H1 (cell line): ENCODE measurements at regions not wholly inside any gene's neighbourhood (a gene's known extent, or its start where the extent isn't known, plus 50 kb on each side); places are given as distances from the start of the nearest gene placed in this dataset.
A peak's percentile ranks its signal among the peaks of the same experiment; 100 is the strongest.

Source experiments
- CTCF ChIA-PET: fragments of 300-600 bp; sonication (Branson Sonifier 250); formaldehyde crosslinking; loops from one replicate; lab custom pipeline; 2021; ENCODE audit not compliant: partially characterized antibody; lab: Charles Lee
- POLR2A ChIA-PET: fragments of 300-600 bp; sonication (Branson Sonifier 250); formaldehyde crosslinking; loops from one replicate; lab custom pipeline; 2021; ENCODE audit warnings: inconsistent platforms; ENCODE audit not compliant: partially characterized antibody; lab: Charles Lee
- DNase-seq, 2 experiments: peaks; one replicate each; pipeline versions ENCODE4 v3.0.0 to v3.0.0-alpha.2; 2010 to 2022; ENCODE audit warnings: low spot score in 2 of 2, low read depth in 1 of 2, mixed read lengths in 1 of 2
- FAIRE-seq: peaks from 2 replicates; lab custom pipeline; 2011; peaks lifted over from hg19 to GRCh38; lab: Jason Lieb, UNC
- H2AFZ ChIP-seq: 2 replicates; pipeline ENCODE4 v1.8.1; 2012; ENCODE audit warnings: low read length, inconsistent platforms
- H2AK5ac ChIP-seq: 2 replicates; pipeline ENCODE4 v1.6.1; 2013; ENCODE audit warnings: low read depth, low read length
- H2BK120ac ChIP-seq: replicated peaks from 2 replicates; pipeline ENCODE3; 2013; ENCODE audit warnings: low read depth, low read length, inconsistent platforms
- H2BK12ac ChIP-seq: 2 replicates; pipeline ENCODE4 v1.6.1; 2013; ENCODE audit warnings: low read depth, low read length
- H2BK15ac ChIP-seq: 2 replicates; pipeline ENCODE4 v1.6.1; 2013; ENCODE audit warnings: low read length
- H2BK20ac ChIP-seq: 2 replicates; pipeline ENCODE4 v1.6.1; 2013; ENCODE audit warnings: low read length
- H2BK5ac ChIP-seq: 2 replicates; pipeline ENCODE4 v1.6.1; 2013; ENCODE audit warnings: low read depth, low read length
- H3K14ac ChIP-seq: 2 replicates; pipeline ENCODE4 v1.6.1; 2013; ENCODE audit warnings: inconsistent platforms; ENCODE audit not compliant: insufficient read length
- H3K18ac ChIP-seq: 2 replicates; pipeline ENCODE4 v1.6.1; 2013; ENCODE audit warnings: low read length; ENCODE audit errors: extremely low read depth
- H3K23ac ChIP-seq: 2 replicates; pipeline ENCODE4 v1.6.1; 2013; ENCODE audit warnings: inconsistent platforms; ENCODE audit not compliant: insufficient read length
- H3K23me2 ChIP-seq: 2 replicates; pipeline ENCODE4 v1.6.1; 2013; ENCODE audit warnings: low read depth, low read length
- H3K27ac ChIP-seq: 2 replicates; pipeline ENCODE4 v1.6.1; 2011; ENCODE audit warnings: low read depth, low read length, inconsistent platforms
- H3K27me3 ChIP-seq, 4 experiments: replicated peaks in 1 of 4; 1 replicate in 1 of 4; 2 replicates in 3 of 4; pipeline versions ENCODE4 v1.6.1 to v1.8.1; 2011 to 2013; ENCODE audit warnings: low read length in 3 of 4, mild to moderate bottlenecking in 3 of 4, inconsistent platforms in 2 of 4, mixed read lengths in 2 of 4, moderate library complexity in 1 of 4; ENCODE audit not compliant: control insufficient read depth in 3 of 4, insufficient read depth in 3 of 4; ENCODE audit errors: extremely low read depth in 1 of 4
- H3K36me3 ChIP-seq, 4 experiments: 2 replicates each; pipeline versions ENCODE4 v1.6.1 to v1.8.1; 2011 to 2013; ENCODE audit warnings: mild to moderate bottlenecking in 4 of 4, low read length in 3 of 4, moderate library complexity in 2 of 4, control low read depth in 1 of 4, inconsistent platforms in 1 of 4; ENCODE audit not compliant: insufficient read depth in 4 of 4, control insufficient read depth in 2 of 4
- H3K4ac ChIP-seq: replicated peaks from 2 replicates; pipeline ENCODE3; 2013; ENCODE audit warnings: low read length, low read depth, mixed read lengths, inconsistent platforms; ENCODE audit not compliant: insufficient read length
- H3K4me1 ChIP-seq, 4 experiments: replicated peaks in 1 of 4; 1 replicate in 1 of 4; 2 replicates in 3 of 4; pipeline versions ENCODE4 v1.6.1 to v1.8.1; 2011 to 2013; ENCODE audit warnings: low read length in 3 of 4, inconsistent platforms in 2 of 4, mixed read lengths in 1 of 4; ENCODE audit not compliant: insufficient read depth in 4 of 4, control insufficient read depth in 3 of 4
- H3K4me2 ChIP-seq, 2 experiments: 2 replicates each; pipeline versions ENCODE4 v1.6.1 to v1.8.1; 2011 to 2013; ENCODE audit warnings: low read depth in 2 of 2, low read length in 2 of 2, control low read depth in 1 of 2, inconsistent platforms in 1 of 2, mild to moderate bottlenecking in 1 of 2; ENCODE audit not compliant: insufficient read depth in 1 of 2
- H3K4me3 ChIP-seq, 4 experiments: fragments of 200-600, 300-600 bp in 1 of 4; sonication (generic), shearing (Covaris generic), sonication (Bioruptor Twin) in 1 of 4; 2 replicates each; pipeline versions ENCODE4 v1.5.1 to v1.8.1; 2011 to 2016; ENCODE audit warnings: low read length in 4 of 4, low read depth in 3 of 4, control low read depth in 2 of 4, inconsistent platforms in 2 of 4, mild to moderate bottlenecking in 2 of 4, mixed read lengths in 1 of 4, moderate library complexity in 1 of 4; ENCODE audit not compliant: insufficient read depth in 2 of 4; ENCODE audit errors: extremely low read depth in 1 of 4
- H3K56ac ChIP-seq: replicated peaks from 2 replicates; pipeline ENCODE3; 2013; ENCODE audit warnings: low read depth, mild to moderate bottlenecking, mixed read lengths, low read length, inconsistent platforms; ENCODE audit not compliant: insufficient read length
- H3K79me1 ChIP-seq: 2 replicates; pipeline ENCODE4 v1.6.1; 2013; ENCODE audit warnings: low read depth, low read length, control low read depth
- H3K79me2 ChIP-seq, 2 experiments: 2 replicates each; pipeline versions ENCODE4 v1.6.1 to v1.8.1; 2012 to 2013; ENCODE audit warnings: low read length in 2 of 2, mild to moderate bottlenecking in 2 of 2, inconsistent platforms in 1 of 2; ENCODE audit not compliant: insufficient read depth in 2 of 2, control insufficient read depth in 1 of 2
- H3K9ac ChIP-seq, 4 experiments: replicated peaks in 1 of 4; 1 replicate in 1 of 4; 2 replicates in 3 of 4; pipeline versions ENCODE4 v1.6.1 to v1.8.1; 2011 to 2013; ENCODE audit warnings: low read depth in 3 of 4, low read length in 3 of 4, control low read depth in 2 of 4, mild to moderate bottlenecking in 2 of 4, moderate library complexity in 2 of 4, inconsistent platforms in 1 of 4; ENCODE audit errors: extremely low read depth in 1 of 4
- H3K9me3 ChIP-seq, 2 experiments: 2 replicates each; pipeline versions ENCODE4 v1.6.1 to v1.8.1; 2012 to 2013; ENCODE audit warnings: mild to moderate bottlenecking in 2 of 2, moderate library complexity in 2 of 2, control low read depth in 1 of 2, inconsistent platforms in 1 of 2, low read depth in 1 of 2, low read length in 1 of 2, mixed read lengths in 1 of 2; ENCODE audit not compliant: insufficient read depth in 2 of 2
- H4K20me1 ChIP-seq, 2 experiments: replicated peaks in 1 of 2; 2 replicates each; pipeline versions ENCODE3 to v1.8.1; 2011 to 2013; ENCODE audit warnings: inconsistent platforms in 2 of 2, low read length in 2 of 2, mild to moderate bottlenecking in 1 of 2; ENCODE audit not compliant: insufficient read depth in 2 of 2, control insufficient read depth in 1 of 2
- H4K5ac ChIP-seq: 2 replicates; pipeline ENCODE4 v1.6.1; 2013; ENCODE audit warnings: low read length, low read depth, mixed read lengths, inconsistent platforms; ENCODE audit not compliant: insufficient read length
- H4K8ac ChIP-seq: 2 replicates; pipeline ENCODE4 v1.8.0; 2013; ENCODE audit warnings: mild to moderate bottlenecking, moderate library complexity, low read length, inconsistent platforms; ENCODE audit not compliant: insufficient read depth; ENCODE audit errors: extremely low read depth
- H4K91ac ChIP-seq: replicated peaks from 2 replicates; pipeline ENCODE3; 2013; ENCODE audit warnings: low read length, mixed read lengths, inconsistent platforms; ENCODE audit not compliant: insufficient read length
- JUN ChIP-seq: IDR thresholded peaks from 2 replicates; pipeline ENCODE4 v1.6.1; 2011; ENCODE audit warnings: low read depth, mild to moderate bottlenecking, improper control_type of control experiment, low read length
- KDM4A ChIP-seq: IDR thresholded peaks from one replicate; pipeline ENCODE4 v1.7.1; 2012; ENCODE audit warnings: low read depth, mild to moderate bottlenecking, moderate library complexity, low read length, inconsistent platforms; ENCODE audit not compliant: severe bottlenecking
- RBBP5 ChIP-seq: IDR thresholded peaks from 2 replicates; pipeline ENCODE4 v1.7.1; 2012; ENCODE audit warnings: low read depth, mild to moderate bottlenecking, inconsistent platforms, low read length, moderate library complexity, borderline replicate concordance
- RFX5 ChIP-seq: IDR thresholded peaks from 2 replicates; pipeline ENCODE4 v1.6.1; 2011; ENCODE audit warnings: low read depth, low read length, improper control_type of control experiment, borderline replicate concordance
- SIRT6 ChIP-seq: IDR thresholded peaks from one replicate; pipeline ENCODE4 v1.7.1; 2012; ENCODE audit warnings: low read length, inconsistent platforms
- SP4 ChIP-seq: IDR thresholded peaks from 2 replicates; pipeline ENCODE4 v1.6.1; 2012; ENCODE audit warnings: low read length, inconsistent platforms
- YY1 ChIP-seq: IDR thresholded peaks from 2 replicates; pipeline ENCODE4 v1.6.1; 2011; ENCODE audit warnings: low read depth, mild to moderate bottlenecking, low read length
- WGBS, 2 experiments: shearing (Covaris generic) in 1 of 2; methylation state at CpG; one replicate each; pipeline versions ENCODE4 v1.1.6 to v1.1.7; 2013 to 2015; ENCODE audit warnings: low lambda C conversion rate in 2 of 2, mixed read lengths in 2 of 2, inconsistent platforms in 1 of 2, low coverage in 1 of 2, missing lambda C conversion rate in 1 of 2; ENCODE audit not compliant: insufficient replicate concordance in 2 of 2, insufficient coverage in 1 of 2, insufficient read length in 1 of 2; ENCODE audit errors: extremely low coverage in 1 of 2, missing lambda C conversion rate in 1 of 2; 5-methylcytosine and 5-hydroxymethylcytosine counted together
- TF ChIP-seq, protein P1 (sequence below): IDR thresholded peaks from 2 replicates; pipeline ENCODE4 v1.6.1; 2012; ENCODE audit warnings: low read length, inconsistent platforms
- TF ChIP-seq, protein P2 (sequence below): IDR thresholded peaks from 2 replicates; pipeline ENCODE4 v1.6.1; 2011; ENCODE audit warnings: low read depth, mild to moderate bottlenecking, low read length; ENCODE audit not compliant: insufficient read depth

DNA sequence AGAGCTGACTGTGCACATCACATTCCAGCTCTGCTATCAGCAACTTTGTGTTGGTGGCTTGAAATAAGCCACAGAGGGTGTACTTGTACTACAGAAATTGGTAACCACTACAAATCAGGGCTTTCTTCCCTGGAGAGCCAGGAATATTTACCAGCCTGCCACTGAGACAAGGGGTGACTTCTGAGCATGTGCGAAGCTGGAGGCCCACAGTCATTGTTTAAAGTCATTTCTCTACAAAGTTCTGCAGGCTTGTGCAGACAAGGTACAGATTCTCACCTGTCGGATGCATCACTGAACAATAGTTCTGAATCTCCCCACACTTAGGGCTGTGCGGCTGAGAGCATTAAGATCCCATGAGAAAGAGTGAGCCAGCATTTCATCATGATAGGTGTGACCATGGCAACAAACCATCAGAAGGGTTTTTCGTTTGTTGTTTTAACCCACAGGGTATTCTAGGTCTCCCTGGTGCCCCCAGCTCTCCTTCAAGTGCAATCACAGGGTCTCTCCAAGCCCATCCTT, 292.8 kb downstream of the CDC5L start:
- Histone ChIP-seq H4K20me1 (no peaks in the 10 kb centered on the region), H3K4me3 (no peak overlapping the region), H2BK12ac (no peak overlapping the region), H3K9ac (no peak overlapping the region), H3K14ac (no peak overlapping the region), H3K4me1 (no peaks in the 10 kb centered on the region), H3K4me2 (no peak overlapping the region), H3K4ac (no peak overlapping the region), H2BK5ac (peak overlapping the region; percentile 63; the same call in 1 of the 2 replicates), H3K9me3 (no peaks in the 10 kb centered on the region), H4K5ac (no peak overlapping the region), H2BK120ac (no peak overlapping the region), H3K79me1 (no peaks in the 10 kb centered on the region), H2AFZ (no peak overlapping the region), H2AK5ac (no peak overlapping the region), H3K27me3 (no peaks in the 10 kb centered on the region), H3K56ac (no peak overlapping the region), H2BK20ac (peak overlapping the region; percentile 81), H4K8ac (no peak overlapping the region), H3K23ac (no peak overlapping the region), H4K91ac (no peak overlapping the region), H3K23me2 (no peaks in the 10 kb centered on the region), H3K79me2 (no peaks in the 10 kb centered on the region), H3K36me3 (no peaks in the 10 kb centered on the region), H3K18ac (0 out of 2 replicates have a peak overlapping the region, but pooled peaks have one; percentile 27), H2BK15ac (no peak overlapping the region), H3K27ac (no peak overlapping the region)
- CTCF ChIA-PET, result interaction anchor here (2.1 to 5.1 kb wide), 3 partner anchors 9 to 24 kb away, joined by 6 to 26 read pairs (median 15); no protein-coding TSS in a partner anchor
- 87% methylated on average over 4 of the region's 4 CpGs; no CpG with 5 or more reads in 1 of the 2 experiments for WGBS, 2 experiments
- no peak for FAIRE-seq
- DNase-seq, result no peak
- POLR2A ChIA-PET, result no interaction called here
- TF ChIP-seq JUN (no peak), SIRT6 (no peak), KDM4A (no peak), RBBP5 (no peak), YY1 (no peak), SP4 (no peak), RFX5 (no peak)
- TF ChIP-seq, protein P1, sequence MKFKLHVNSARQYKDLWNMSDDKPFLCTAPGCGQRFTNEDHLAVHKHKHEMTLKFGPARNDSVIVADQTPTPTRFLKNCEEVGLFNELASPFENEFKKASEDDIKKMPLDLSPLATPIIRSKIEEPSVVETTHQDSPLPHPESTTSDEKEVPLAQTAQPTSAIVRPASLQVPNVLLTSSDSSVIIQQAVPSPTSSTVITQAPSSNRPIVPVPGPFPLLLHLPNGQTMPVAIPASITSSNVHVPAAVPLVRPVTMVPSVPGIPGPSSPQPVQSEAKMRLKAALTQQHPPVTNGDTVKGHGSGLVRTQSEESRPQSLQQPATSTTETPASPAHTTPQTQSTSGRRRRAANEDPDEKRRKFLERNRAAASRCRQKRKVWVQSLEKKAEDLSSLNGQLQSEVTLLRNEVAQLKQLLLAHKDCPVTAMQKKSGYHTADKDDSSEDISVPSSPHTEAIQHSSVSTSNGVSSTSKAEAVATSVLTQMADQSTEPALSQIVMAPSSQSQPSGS, result no peak
- TF ChIP-seq, protein P2, sequence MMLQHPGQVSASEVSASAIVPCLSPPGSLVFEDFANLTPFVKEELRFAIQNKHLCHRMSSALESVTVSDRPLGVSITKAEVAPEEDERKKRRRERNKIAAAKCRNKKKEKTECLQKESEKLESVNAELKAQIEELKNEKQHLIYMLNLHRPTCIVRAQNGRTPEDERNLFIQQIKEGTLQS, result no peak
